ENCODE measurements at regions not wholly inside any gene's neighbourhood (a gene's known extent, or its start where the extent isn't known, plus 50 kb on each side); places are given as distances from the start of the nearest gene placed in this dataset.

- DNase-seq, result no peak
These were observed 423.5 kb downstream of the TUSC7 start for GRCh38 chr3:117133066-117133465.

- DNase-seq, result no peak
These were observed 425.6 kb downstream of the TUSC7 start for GRCh38 chr3:117135207-117135606.

- DNase-seq, result no peak
These were observed 426.4 kb downstream of the TUSC7 start for GRCh38 chr3:117136003-117136402.

GRCh38 chr3:117137065-117137464 is 427.5 kb downstream of the TUSC7 start:
- no peak for DNase-seq

GRCh38 chr3:117139681-117140080 is 430.1 kb downstream of the TUSC7 start:
- no peak for DNase-seq

- DNase-seq, result no peak
These were observed 432.2 kb downstream of the TUSC7 start for GRCh38 chr3:117141812-117142211.

GRCh38 chr3:117144853-117145252 is 435.3 kb downstream of the TUSC7 start:
- DNase-seq, result no peak

- no peak for DNase-seq
These were observed 436.1 kb downstream of the TUSC7 start for GRCh38 chr3:117145677-117146076.

- DNase-seq, result no peak
These were observed 437.0 kb downstream of the TUSC7 start for GRCh38 chr3:117146571-117146970.

GRCh38 chr3:117149584-117149983 is 440.0 kb downstream of the TUSC7 start:
- DNase-seq, result no peak

- no peak for DNase-seq
These were observed 441.0 kb downstream of the TUSC7 start for GRCh38 chr3:117150628-117151027.

- DNase-seq, result no peak
These were observed 450.6 kb downstream of the TUSC7 start for GRCh38 chr3:117160176-117160575.

GRCh38 chr3:117161816-117162215 is 452.2 kb downstream of the TUSC7 start:
- DNase-seq, result no peak

GRCh38 chr3:117165176-117165575 is 455.6 kb downstream of the TUSC7 start:
- DNase-seq, result no peak

- no peak for DNase-seq
These were observed 456.0 kb downstream of the TUSC7 start for GRCh38 chr3:117165601-117166051.

GRCh38 chr3:117168896-117169295 is 459.3 kb downstream of the TUSC7 start:
- DNase-seq, result no peak

- DNase-seq, result no peak
These were observed 460.5 kb downstream of the TUSC7 start for GRCh38 chr3:117170094-117170493.

GRCh38 chr3:117171124-117171523 is 461.5 kb downstream of the TUSC7 start:
- no peak for DNase-seq

GRCh38 chr3:117172426-117172825 is 462.8 kb downstream of the TUSC7 start:
- no peak for DNase-seq

GRCh38 chr3:117181222-117181621 is 471.6 kb downstream of the TUSC7 start:
- no peak for DNase-seq

GRCh38 chr3:117184574-117184973 is 475.0 kb downstream of the TUSC7 start:
- DNase-seq, result peak; percentile 17

GRCh38 chr3:117191245-117191644 is 481.7 kb downstream of the TUSC7 start:
- DNase-seq, result no peak

GRCh38 chr3:117192888-117193287 is 483.3 kb downstream of the TUSC7 start:
- no peak for DNase-seq

- no peak for DNase-seq
These were observed 483.8 kb downstream of the TUSC7 start for GRCh38 chr3:117193390-117193789.

- no peak for DNase-seq
These were observed 485.5 kb downstream of the TUSC7 start for GRCh38 chr3:117195034-117195433.

- DNase-seq, result no peak
These were observed 491.4 kb downstream of the TUSC7 start for GRCh38 chr3:117200962-117201361.

Measured in amniotic stem cell (primary cell).